NCI-H2196 (cell line): ENCODE measurements at regions not wholly inside any gene's neighbourhood (a gene's known extent, or its start where the extent isn't known, plus 50 kb on each side); places are given as distances from the start of the nearest gene placed in this dataset.
"Not testable (repeated sequence)": the region's sequence is repeated elsewhere in the genome, so short reads cannot be mapped to it uniquely, and the experiment has no call there.

Experiments
- DNase-seq: peaks from one replicate; lab custom pipeline; 2025; ENCODE audit not compliant: unreplicated experiment; lab: John Stamatoyannopoulos, UW

- DNase-seq, result no peak
These were observed 141.9 kb downstream of the FCRL5 start for GRCh38 chr1:157410457-157410856.

GRCh38 chr1:157409927-157410326, 142.4 kb downstream of the FCRL5 start:
- no peak for DNase-seq

DNA sequence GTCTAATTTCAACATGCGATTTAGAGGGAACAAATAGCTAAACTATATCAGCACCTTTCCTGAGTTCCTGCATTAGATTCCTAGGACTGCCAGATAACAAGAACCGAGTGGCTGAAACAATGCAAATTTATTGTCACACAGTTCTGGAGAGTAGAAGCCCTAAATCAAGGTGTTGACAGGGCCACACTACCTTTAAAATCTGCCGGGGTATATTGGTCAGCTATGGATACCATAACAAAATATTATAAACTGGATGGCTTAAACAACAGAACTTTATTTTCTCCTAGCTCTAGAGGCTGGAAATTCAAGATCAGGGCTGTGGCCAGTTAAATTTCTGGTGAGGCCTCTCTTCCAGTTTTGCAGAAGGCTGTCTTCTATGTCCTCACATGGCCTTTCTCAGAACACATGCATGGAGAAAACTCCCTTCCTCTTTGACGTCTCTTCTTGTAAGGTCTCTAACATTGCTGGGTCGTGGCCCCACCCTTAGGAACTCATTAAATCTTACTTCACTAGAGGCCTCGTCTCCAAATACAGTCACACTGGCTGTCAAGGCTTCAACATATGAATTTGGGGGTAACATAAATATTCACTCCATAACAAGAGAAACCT, 144.3 kb downstream of the FCRL5 start:
- DNase-seq, result no peak

DNA sequence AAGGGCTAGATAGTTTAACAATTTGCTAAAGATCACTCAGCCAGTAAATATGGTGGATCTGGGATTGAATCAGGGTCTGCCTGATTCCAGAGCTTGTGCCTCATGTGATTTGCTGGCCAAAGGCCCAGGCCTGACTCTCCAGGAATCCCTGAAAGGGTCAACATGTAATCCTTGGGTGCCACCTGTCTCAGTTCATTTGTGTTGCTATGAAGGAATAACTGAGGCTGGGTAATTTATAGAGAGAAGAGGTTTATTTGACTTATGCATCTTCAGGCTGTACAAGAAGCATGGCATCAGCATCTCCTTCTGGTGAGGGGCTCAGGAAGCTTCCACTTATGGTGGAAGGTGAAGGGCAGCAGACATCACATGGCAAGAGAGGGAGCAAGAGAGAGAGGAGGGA, 144.9 kb downstream of the FCRL5 start:
- DNase-seq, result no peak

GRCh38 chr1:157405662-157406061, 146.7 kb downstream of the FCRL5 start:
- DNase-seq, result no peak

DNA sequence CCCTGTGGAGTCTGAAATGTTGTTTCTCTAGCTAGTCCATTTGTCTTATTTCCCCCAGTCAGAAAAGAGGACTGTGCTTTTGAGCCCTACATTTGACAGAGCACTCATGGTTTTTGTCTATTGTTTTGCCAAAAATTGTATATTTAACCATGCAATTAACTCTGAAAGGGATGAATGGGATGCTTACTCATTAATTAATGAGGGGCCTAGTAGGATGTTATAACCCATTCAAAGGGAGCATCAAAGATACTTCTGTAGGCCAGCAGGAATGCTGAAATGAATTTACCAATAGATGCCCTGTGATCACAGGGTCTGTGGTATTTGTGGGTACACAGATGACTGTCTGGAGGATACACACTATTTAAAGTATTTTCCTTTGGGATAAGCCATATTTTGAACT, 147.7 kb downstream of the FCRL5 start:
- no peak for DNase-seq

GRCh38 chr1:157404063-157404501, 148.2 kb downstream of the FCRL5 start:
- no peak for DNase-seq

DNA sequence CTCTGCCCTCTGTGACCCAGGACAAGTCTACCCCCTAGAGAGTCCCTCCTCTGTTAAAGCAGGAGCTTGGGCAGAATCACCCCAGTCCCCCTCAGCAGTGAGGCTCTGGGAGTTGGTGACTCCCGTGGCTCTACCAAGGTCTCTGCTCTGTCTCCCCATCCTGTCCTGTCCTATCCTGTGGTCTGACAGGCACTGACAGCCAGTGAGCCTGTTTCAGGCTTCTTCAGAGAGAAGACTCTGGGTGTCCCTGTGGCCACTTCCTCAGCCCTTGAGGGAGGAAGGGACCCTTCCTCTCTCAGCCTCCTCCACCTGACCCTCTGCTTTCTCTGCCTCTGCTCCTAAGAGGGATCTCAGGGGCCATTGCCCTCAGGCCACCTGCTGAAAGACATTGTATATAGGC, 148.7 kb downstream of the FCRL5 start:
- DNase-seq, result no peak

- no peak for DNase-seq
These were observed 149.1 kb downstream of the FCRL5 start for GRCh38 chr1:157403203-157403602.

GRCh38 chr1:157400766-157401165, 151.5 kb downstream of the FCRL5 start:
- no peak for DNase-seq

DNA sequence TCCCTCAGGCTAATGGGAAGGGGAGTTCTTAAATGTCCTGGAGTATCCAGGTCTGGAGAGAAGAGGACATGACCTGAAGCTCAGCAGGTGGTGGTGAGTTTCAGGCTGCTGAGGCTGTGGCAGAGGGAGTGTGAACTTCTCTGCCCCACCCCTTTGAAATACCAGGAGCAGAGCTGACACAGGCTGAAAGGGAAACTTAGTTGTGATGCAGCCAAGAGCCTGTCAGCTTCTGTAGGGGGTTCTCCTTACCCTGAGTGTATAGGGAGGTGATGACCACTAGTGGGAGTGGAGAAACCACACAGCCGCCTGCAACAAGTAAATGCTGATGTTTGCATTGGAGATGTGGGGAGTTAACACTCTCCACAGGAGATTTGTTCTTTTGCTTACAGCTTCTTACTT, 152.3 kb downstream of the FCRL5 start:
- DNase-seq, result no peak

- no peak for DNase-seq
These were observed 152.9 kb downstream of the FCRL5 start for GRCh38 chr1:157399343-157399983.

GRCh38 chr1:157390651-157391050, 161.7 kb downstream of the FCRL5 start:
- DNase-seq, result no peak

GRCh38 chr1:157388057-157388456, 164.3 kb downstream of the FCRL5 start:
- DNase-seq, result no peak

DNA sequence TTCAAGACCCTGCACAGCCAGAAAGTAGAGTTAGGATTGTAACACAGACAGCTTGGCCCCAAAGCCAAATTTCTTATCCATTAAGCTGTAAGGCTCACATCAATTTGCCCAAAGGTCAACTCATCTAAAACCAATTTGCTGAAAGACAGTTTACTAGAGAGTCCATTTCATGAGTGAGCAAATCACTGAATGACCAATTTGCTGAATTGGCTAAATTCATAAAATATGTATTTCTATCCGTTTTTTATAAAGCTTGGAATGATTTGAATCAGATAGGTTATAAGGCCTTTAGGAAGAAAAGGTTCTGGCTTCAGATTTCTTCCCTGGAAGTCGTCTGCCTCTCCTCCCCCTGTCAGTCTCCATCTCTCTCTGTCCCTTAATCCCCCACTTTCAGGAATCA, 168.1 kb downstream of the FCRL5 start:
- no peak for DNase-seq

GRCh38 chr1:157382351-157382750, 170.0 kb downstream of the FCRL5 start:
- DNase-seq, result no peak

GRCh38 chr1:157380523-157380922, 171.8 kb downstream of the FCRL5 start:
- DNase-seq, result no peak

DNA sequence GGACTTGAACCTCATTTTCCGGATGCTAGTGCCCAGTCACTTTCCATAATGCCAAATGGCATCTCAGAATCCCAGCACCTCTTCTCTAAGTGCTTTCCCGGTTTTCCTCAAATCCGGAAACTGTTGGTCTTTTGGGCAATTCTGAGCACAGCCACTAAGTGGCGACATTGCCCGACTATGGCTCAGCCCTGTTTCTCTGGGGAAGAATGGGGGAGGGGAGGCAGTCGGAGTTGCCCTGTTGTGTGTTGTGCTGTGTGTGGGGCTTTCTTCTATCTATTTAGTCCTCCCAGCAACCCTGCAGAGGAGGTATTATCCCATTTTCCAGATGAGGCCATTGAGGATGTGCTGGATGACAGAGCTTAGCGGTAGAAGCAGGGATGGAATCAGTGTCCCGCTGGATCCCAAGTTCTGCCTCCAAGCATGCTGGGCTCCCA, 175.0 kb downstream of the FCRL5 start:
- DNase-seq, result peak; percentile 29

DNA sequence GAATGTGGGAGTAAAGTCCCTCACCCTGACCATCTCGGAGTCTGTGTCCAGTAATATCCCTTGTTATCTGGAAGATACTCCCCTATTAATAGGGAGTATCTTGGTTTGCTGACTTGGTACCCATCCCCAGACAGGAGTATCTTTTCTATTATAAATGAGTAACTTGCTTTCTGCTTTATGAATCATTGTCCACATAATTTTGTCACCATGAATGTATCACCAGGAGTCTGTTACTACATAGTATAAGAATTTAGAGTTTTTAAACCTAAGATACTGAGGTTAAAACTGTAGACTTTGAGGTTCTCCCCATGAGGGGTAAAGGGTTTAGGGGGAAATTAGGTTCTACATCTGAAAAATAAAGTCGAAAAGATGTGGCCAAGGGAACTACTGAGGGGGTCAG, 175.6 kb downstream of the FCRL5 start:
- no peak for DNase-seq

GRCh38 chr1:157372311-157372710, 180.0 kb downstream of the FCRL5 start:
- not testable (repeated sequence) for DNase-seq

GRCh38 chr1:157371826-157372225, 180.5 kb downstream of the FCRL5 start:
- DNase-seq, result no peak

DNA sequence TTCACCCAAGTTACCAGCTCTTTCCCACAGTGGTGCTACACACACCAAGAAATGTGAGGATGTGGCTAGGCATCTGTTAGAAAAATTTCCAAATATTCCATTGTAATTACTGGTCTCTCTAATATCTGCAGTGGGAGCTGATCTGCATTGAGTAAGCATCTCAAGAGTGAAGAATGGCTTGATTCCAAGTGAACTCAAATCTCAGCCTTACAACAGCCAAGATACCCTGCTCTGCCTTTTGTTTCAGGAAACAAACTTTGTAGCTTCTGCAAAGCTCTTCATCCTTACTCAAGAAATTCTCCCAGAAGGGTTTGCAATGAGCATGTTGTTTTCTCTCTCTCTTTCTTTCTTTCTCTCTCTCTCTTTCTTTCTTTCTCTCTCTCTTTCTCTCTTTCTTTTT, 181.1 kb downstream of the FCRL5 start:
- no peak for DNase-seq

GRCh38 chr1:157370698-157371097, 181.6 kb downstream of the FCRL5 start:
- DNase-seq, result no peak
